Neural progenitor cell (in vitro differentiated cells): ENCODE measurements at regions not wholly inside any gene's neighbourhood (a gene's known extent, or its start where the extent isn't known, plus 50 kb on each side); places are given as distances from the start of the nearest gene placed in this dataset.

Experiments used
- EZH2 ChIP-seq: fragments of 200-600 bp; sonication (generic); IDR thresholded peaks from 2 replicates; pipeline ENCODE4 v1.6.1; 2017; ENCODE audit warnings: antibody characterized with exemption, mild to moderate bottlenecking, moderate library complexity
- TF ChIP-seq, protein P1 (sequence below): fragments of 200-600 bp; sonication (generic); IDR thresholded peaks from 2 replicates; pipeline ENCODE4 v1.5.1; 2017; ENCODE audit warnings: antibody characterized with exemption, mild to moderate bottlenecking

DNA sequence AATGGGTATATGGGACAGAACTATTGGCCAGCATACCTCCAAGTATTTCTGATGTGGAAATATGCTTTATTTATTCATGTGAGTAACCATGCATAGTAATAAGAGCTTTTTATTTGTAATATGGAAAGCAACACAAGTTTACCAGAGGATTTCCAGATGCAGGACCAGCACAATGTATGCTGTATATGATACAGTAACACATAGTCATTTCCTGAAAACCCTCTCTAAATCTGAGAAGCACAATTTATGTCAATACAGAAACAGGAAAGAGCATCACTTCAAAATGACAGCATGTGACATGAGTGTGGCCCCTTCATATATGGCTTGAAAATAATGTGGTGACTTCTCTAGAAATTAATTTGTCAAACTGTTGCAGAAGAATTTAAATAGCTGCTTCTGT lies 1134.7 kb upstream of the ADGRL2 start:
- TF ChIP-seq, protein P1, sequence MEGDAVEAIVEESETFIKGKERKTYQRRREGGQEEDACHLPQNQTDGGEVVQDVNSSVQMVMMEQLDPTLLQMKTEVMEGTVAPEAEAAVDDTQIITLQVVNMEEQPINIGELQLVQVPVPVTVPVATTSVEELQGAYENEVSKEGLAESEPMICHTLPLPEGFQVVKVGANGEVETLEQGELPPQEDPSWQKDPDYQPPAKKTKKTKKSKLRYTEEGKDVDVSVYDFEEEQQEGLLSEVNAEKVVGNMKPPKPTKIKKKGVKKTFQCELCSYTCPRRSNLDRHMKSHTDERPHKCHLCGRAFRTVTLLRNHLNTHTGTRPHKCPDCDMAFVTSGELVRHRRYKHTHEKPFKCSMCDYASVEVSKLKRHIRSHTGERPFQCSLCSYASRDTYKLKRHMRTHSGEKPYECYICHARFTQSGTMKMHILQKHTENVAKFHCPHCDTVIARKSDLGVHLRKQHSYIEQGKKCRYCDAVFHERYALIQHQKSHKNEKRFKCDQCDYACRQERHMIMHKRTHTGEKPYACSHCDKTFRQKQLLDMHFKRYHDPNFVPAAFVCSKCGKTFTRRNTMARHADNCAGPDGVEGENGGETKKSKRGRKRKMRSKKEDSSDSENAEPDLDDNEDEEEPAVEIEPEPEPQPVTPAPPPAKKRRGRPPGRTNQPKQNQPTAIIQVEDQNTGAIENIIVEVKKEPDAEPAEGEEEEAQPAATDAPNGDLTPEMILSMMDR = no peak
- TF ChIP-seq EZH2 = no peak
